PC-9 (cell line): ENCODE measurements at regions not wholly inside any gene's neighbourhood (a gene's known extent, or its start where the extent isn't known, plus 50 kb on each side); places are given as distances from the start of the nearest gene placed in this dataset.

Experiments
- BruUV-seq: library from RNA; stranded (reverse); fragments of 400-500 nt; replicated peaks from 2 replicates; lab custom pipeline; 2021; lab: Mats Ljungman, UMichigan
- CTCF ChIA-PET: fragments of 300-600 bp; sonication (Branson Sonifier 250); formaldehyde crosslinking; loops from one replicate; lab custom pipeline; 2022; ENCODE audit warnings: antibody characterized with exemption; lab: Charles Lee
- POLR2A ChIA-PET: fragments of 300-600 bp; sonication (Branson Sonifier 250); formaldehyde crosslinking; loops from one replicate; lab custom pipeline; 2022; ENCODE audit warnings: antibody characterized with exemption; ENCODE audit not compliant: unreplicated experiment; lab: Charles Lee
- DNase-seq, 2 experiments: peaks; one replicate each; pipeline versions ENCODE4 v3.0.0 to v3.0.0-alpha.2; 2015 to 2022; ENCODE audit warnings: mixed read lengths in 1 of 2
- H2AFZ ChIP-seq: fragments of 200-600 bp; sonication (generic); 2 replicates; pipeline ENCODE4 v1.8.1; 2017; ENCODE audit warnings: antibody characterized with exemption
- H3F3A ChIP-seq: fragments of 200-600 bp; sonication (generic); 2 replicates; pipeline ENCODE4 v1.8.1; 2017; ENCODE audit warnings: antibody characterized with exemption, mild to moderate bottlenecking, low read depth; ENCODE audit not compliant: insufficient read depth
- H3K27ac ChIP-seq: fragments of 200-600 bp; sonication (generic); 2 replicates; pipeline ENCODE4 v1.6.1; 2016; ENCODE audit warnings: mixed run types
- H3K27me3 ChIP-seq: fragments of 200-600 bp; sonication (generic); 2 replicates; pipeline ENCODE4 v1.6.1; 2016; ENCODE audit warnings: low read depth, mixed run types; ENCODE audit not compliant: insufficient read depth
- H3K36me3 ChIP-seq: fragments of 200-600 bp; sonication (generic); 2 replicates; pipeline ENCODE4 v1.6.1; 2016; ENCODE audit warnings: low read depth, mixed run types
- H3K4me1 ChIP-seq: fragments of 200-600 bp; sonication (generic); replicated peaks from 2 replicates; pipeline ENCODE4 v1.6.1; 2016; ENCODE audit warnings: mixed run types; ENCODE audit not compliant: insufficient read depth
- H3K4me2 ChIP-seq: fragments of 200-600 bp; sonication (generic); 2 replicates; pipeline ENCODE4 v1.6.1; 2017; ENCODE audit warnings: mixed run types
- H3K4me3 ChIP-seq: fragments of 200-600 bp; sonication (generic); 2 replicates; pipeline ENCODE4 v1.6.1; 2016; ENCODE audit warnings: mixed run types
- H3K79me2 ChIP-seq: fragments of 200-600 bp; sonication (generic); 2 replicates; pipeline ENCODE4 v1.6.1; 2017; ENCODE audit warnings: low read depth, mixed run types
- H3K9me2 ChIP-seq: fragments of 200-600 bp; sonication (generic); 2 replicates; pipeline ENCODE4 v1.8.1; 2017; ENCODE audit warnings: mild to moderate bottlenecking; ENCODE audit not compliant: insufficient read depth
- H3K9me3 ChIP-seq: fragments of 200-600 bp; sonication (generic); 2 replicates; pipeline ENCODE4 v1.8.1; 2016; ENCODE audit warnings: low read depth; ENCODE audit not compliant: insufficient read depth
- H4K20me1 ChIP-seq: fragments of 200-600 bp; sonication (generic); 2 replicates; pipeline ENCODE4 v1.8.1; 2017; ENCODE audit not compliant: insufficient read depth
- EZH2 ChIP-seq: fragments of 200-600 bp; sonication (generic); IDR thresholded peaks from 2 replicates; pipeline ENCODE4 v1.8.0; 2017; ENCODE audit warnings: antibody characterized with exemption, low read depth
- intact Hi-C: fragments of 100-400 bp; cut with micrococcal nuclease; formaldehyde crosslinking; loops from one replicate; pipeline ENCODE4 v1.10.0; 2022; ENCODE audit not compliant: unreplicated experiment
- TF ChIP-seq, protein P1 (sequence below): fragments of 200-600 bp; sonication (generic); conservative IDR thresholded peaks from 2 replicates; pipeline ENCODE4 v1.6.1; 2017; ENCODE audit warnings: mixed run types, antibody characterized with exemption, mild to moderate bottlenecking, moderate library complexity

DNA sequence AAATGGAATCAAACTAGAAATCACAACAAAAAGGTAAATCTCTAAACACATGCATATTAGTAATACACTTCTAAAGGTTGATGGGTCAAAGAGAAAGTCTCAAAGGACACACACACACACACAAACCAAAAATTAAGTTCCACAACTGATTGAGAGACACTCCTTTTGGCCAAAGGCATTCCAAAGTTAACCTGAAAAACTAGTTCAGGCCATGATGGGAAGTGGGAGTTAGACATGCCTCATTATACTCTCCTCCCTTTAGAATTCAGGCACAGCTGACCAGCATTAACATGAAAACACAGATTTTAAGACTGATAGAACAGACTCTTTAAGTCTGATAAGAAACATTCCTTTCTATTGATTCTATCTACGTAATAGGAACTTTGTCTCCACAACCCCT, 332.4 kb upstream of the IGFBP3 start:
- intact Hi-C loops = loop anchor here (1.0 to 2.0 kb wide), 5 partner anchors 37 to 330 kb away; no protein-coding TSS in a partner anchor

DNA sequence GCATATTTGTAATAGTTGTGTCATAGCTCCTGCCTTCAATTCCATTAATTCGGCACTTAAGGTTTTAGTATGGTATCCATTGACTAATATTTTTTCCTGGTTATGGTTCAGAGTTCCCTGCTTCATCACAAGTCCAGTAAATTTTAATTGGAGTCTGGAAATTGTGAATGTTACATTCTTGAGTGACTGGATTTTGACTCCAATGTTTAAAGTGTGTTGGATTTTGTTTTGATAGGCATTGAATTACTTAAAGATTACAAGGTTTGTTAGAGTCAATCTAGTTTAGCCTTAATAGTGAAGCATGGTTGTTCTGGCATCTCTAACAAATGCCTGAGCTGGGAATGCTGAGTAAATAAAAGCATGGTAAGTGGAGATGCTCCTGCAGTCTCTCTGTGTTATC, 326.6 kb upstream of the IGFBP3 start:
- peaks cover 12% of the 10 kb centered on the region for H3K4me1 ChIP-seq
- no peak overlapping the region for H3K4me2 ChIP-seq
- no peak overlapping the region for H2AFZ ChIP-seq
- H3K27me3 ChIP-seq = no peaks in the 10 kb centered on the region
- H3K9me2 ChIP-seq = no peaks in the 10 kb centered on the region
- no TSS peak for BruUV-seq
- no peak overlapping the region for H3K4me3 ChIP-seq
- H3K36me3 ChIP-seq = no peaks in the 10 kb centered on the region
- H3K79me2 ChIP-seq = no peaks in the 10 kb centered on the region
- 0 out of 2 replicates have a peak, but pooled peaks cover 1% of the 10 kb centered on the region for H3F3A ChIP-seq
- intact Hi-C loops = no loop called here
- H4K20me1 ChIP-seq = no peaks in the 10 kb centered on the region
- CTCF ChIA-PET = no interaction called here
- H3K9me3 ChIP-seq = peaks cover 7% of the 10 kb centered on the region
- TF ChIP-seq, protein P1, sequence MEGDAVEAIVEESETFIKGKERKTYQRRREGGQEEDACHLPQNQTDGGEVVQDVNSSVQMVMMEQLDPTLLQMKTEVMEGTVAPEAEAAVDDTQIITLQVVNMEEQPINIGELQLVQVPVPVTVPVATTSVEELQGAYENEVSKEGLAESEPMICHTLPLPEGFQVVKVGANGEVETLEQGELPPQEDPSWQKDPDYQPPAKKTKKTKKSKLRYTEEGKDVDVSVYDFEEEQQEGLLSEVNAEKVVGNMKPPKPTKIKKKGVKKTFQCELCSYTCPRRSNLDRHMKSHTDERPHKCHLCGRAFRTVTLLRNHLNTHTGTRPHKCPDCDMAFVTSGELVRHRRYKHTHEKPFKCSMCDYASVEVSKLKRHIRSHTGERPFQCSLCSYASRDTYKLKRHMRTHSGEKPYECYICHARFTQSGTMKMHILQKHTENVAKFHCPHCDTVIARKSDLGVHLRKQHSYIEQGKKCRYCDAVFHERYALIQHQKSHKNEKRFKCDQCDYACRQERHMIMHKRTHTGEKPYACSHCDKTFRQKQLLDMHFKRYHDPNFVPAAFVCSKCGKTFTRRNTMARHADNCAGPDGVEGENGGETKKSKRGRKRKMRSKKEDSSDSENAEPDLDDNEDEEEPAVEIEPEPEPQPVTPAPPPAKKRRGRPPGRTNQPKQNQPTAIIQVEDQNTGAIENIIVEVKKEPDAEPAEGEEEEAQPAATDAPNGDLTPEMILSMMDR = no peak
- no peak for TF ChIP-seq EZH2
- DNase-seq = no peak
- H3K27ac ChIP-seq = no peak overlapping the region
- POLR2A ChIA-PET = interaction anchor here (0.5 to 1.2 kb wide), 2 partner anchors 243 to 330 kb away, joined by 3 read pairs; no protein-coding TSS in a partner anchor

More for the DNA sequence above, 332.4 kb upstream of the IGFBP3 start:
- H3K4me2 ChIP-seq = no peak overlapping the region
- no peaks in the 10 kb centered on the region for H4K20me1 ChIP-seq
- peaks cover 8% of the 10 kb centered on the region; the same call in 1 of the 2 replicates for H3F3A ChIP-seq
- CTCF ChIA-PET = no interaction called here
- H3K9me2 ChIP-seq = no peaks in the 10 kb centered on the region
- POLR2A ChIA-PET = no interaction called here
- no peaks in the 10 kb centered on the region for H3K27me3 ChIP-seq
- H2AFZ ChIP-seq = no peak overlapping the region
- H3K9me3 ChIP-seq = peaks cover 23% of the 10 kb centered on the region
- no peaks in the 10 kb centered on the region for H3K79me2 ChIP-seq
- DNase-seq = peak; percentile 34 to 79
- no peaks in the 10 kb centered on the region for H3K36me3 ChIP-seq
- H3K4me3 ChIP-seq = no peak overlapping the region
- no peak overlapping the region for H3K27ac ChIP-seq
- no TSS peak for BruUV-seq
- no peak for TF ChIP-seq EZH2
- TF ChIP-seq, protein P1 = no peak
- H3K4me1 ChIP-seq = peaks cover 25% of the 10 kb centered on the region

- Histone ChIP-seq H2AFZ (no peak overlapping the region), H3K9me2 (no peaks in the 10 kb centered on the region), H3K79me2 (no peaks in the 10 kb centered on the region), H3K9me3 (peaks cover 7% of the 10 kb centered on the region; the same call in 1 of the 2 replicates), H3K4me1 (peaks cover 15% of the 10 kb centered on the region), H3K4me3 (no peak overlapping the region), H3F3A (no peaks in the 10 kb centered on the region), H3K36me3 (no peaks in the 10 kb centered on the region), H3K4me2 (no peak overlapping the region), H3K27ac (no peak overlapping the region), H4K20me1 (no peaks in the 10 kb centered on the region), H3K27me3 (no peaks in the 10 kb centered on the region)
- DNase-seq = no peak
- ChIA-PET POLR2A (no interaction called here), CTCF (interaction anchor here (1.2 kb wide), 1 partner anchor 323 kb away, joined by 10 read pairs; no protein-coding TSS in a partner anchor)
- TF ChIP-seq, protein P1 = no peak
- no peak for TF ChIP-seq EZH2
- no TSS peak for BruUV-seq
- intact Hi-C loops = no loop called here
Measured at GRCh38 chr7:46245586-46246111, 324.6 kb upstream of the IGFBP3 start.
